GM20000 (cell line): ENCODE measurements at regions not wholly inside any gene's neighbourhood (a gene's known extent, or its start where the extent isn't known, plus 50 kb on each side); places are given as distances from the start of the nearest gene placed in this dataset.

Source experiments
- DNase-seq: peaks from one replicate; pipeline ENCODE4 v3.0.0; 2012; ENCODE audit warnings: low spot score
- TF ChIP-seq, protein P1 (sequence below): IDR thresholded peaks from 2 replicates; pipeline ENCODE4 v1.5.1; 2012; ENCODE audit warnings: mild to moderate bottlenecking, control low read depth; ENCODE audit errors: extremely low read depth, missing control alignments

GRCh38 chr6:16844183-16844582 lies 82.9 kb upstream of the ATXN1 start:
- TF ChIP-seq, protein P1, sequence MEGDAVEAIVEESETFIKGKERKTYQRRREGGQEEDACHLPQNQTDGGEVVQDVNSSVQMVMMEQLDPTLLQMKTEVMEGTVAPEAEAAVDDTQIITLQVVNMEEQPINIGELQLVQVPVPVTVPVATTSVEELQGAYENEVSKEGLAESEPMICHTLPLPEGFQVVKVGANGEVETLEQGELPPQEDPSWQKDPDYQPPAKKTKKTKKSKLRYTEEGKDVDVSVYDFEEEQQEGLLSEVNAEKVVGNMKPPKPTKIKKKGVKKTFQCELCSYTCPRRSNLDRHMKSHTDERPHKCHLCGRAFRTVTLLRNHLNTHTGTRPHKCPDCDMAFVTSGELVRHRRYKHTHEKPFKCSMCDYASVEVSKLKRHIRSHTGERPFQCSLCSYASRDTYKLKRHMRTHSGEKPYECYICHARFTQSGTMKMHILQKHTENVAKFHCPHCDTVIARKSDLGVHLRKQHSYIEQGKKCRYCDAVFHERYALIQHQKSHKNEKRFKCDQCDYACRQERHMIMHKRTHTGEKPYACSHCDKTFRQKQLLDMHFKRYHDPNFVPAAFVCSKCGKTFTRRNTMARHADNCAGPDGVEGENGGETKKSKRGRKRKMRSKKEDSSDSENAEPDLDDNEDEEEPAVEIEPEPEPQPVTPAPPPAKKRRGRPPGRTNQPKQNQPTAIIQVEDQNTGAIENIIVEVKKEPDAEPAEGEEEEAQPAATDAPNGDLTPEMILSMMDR = no peak
- no peak for DNase-seq

GRCh38 chr6:16842676-16843075 lies 81.4 kb upstream of the ATXN1 start:
- TF ChIP-seq, protein P1 = no peak
- no peak for DNase-seq

- TF ChIP-seq, protein P1 = no peak
- DNase-seq = no peak
Measured at GRCh38 chr6:16841241-16841640, 80.0 kb upstream of the ATXN1 start.

GRCh38 chr6:16840725-16841124 lies 79.5 kb upstream of the ATXN1 start:
- DNase-seq = peak; percentile 48
- TF ChIP-seq, protein P1 = no peak

DNA sequence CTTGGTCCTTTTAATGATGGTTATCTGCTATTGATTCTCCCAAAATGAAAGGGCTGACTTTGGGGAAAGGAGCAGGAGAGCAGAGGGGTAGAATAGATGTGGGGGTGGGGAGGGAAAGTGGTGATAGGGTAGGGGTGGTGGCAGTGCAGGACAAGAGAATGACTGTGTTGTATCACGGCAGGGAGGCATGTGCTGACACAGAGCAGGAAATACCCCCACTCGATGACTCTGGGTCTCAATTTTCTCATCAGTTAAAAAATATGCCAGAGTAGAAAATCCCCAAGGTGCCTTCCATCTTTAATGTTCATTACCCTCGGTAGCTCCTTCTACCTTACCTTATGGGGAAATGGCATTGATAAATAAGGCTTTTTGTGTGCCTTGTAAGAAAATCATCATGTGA lies 79.0 kb upstream of the ATXN1 start:
- peak; percentile 18 for DNase-seq
- TF ChIP-seq, protein P1 = no peak

GRCh38 chr6:16839631-16840179 lies 78.4 kb upstream of the ATXN1 start:
- no peak for DNase-seq
- TF ChIP-seq, protein P1 = no peak

GRCh38 chr6:16837217-16837972 lies 76.1 kb upstream of the ATXN1 start:
- no peak for DNase-seq
- TF ChIP-seq, protein P1 = no peak
